ENCODE measurements at regions not wholly inside any gene's neighbourhood (a gene's known extent, or its start where the extent isn't known, plus 50 kb on each side); places are given as distances from the start of the nearest gene placed in this dataset.

DNA sequence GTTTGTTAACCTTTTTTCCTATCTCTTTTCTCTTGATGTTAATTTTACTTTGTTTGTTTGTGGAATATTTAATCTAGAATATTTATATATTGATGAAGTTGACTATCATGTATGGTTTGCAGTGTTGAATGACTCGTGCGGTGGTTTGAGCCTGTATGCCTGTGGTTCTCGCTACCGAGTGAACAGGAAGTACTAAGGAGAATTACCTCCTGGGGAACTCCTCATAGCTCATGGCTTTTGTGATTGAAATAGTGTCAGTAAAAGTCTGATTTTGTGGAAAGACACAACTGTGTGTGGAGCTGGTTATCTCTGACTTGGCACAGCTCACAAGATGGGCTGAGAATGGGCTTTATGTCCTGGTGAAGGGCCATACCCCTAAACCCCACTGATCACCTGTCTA is 498.6 kb downstream of the GLRX3 start:
- Histone ChIP-seq H3K4me1 (ENCODE audit: low read depth) (no peaks in the 10 kb centered on the region), H3K9me3 (no peaks in the 10 kb centered on the region), H3K4me3 (no peak overlapping the region), H3K36me3 (ENCODE audit: low read depth) (no peaks in the 10 kb centered on the region)
- intact Hi-C loops (cut with DNase I, micrococcal nuclease) = no loop called here
- no peak for ATAC-seq
- TF ChIP-seq, protein P1, sequence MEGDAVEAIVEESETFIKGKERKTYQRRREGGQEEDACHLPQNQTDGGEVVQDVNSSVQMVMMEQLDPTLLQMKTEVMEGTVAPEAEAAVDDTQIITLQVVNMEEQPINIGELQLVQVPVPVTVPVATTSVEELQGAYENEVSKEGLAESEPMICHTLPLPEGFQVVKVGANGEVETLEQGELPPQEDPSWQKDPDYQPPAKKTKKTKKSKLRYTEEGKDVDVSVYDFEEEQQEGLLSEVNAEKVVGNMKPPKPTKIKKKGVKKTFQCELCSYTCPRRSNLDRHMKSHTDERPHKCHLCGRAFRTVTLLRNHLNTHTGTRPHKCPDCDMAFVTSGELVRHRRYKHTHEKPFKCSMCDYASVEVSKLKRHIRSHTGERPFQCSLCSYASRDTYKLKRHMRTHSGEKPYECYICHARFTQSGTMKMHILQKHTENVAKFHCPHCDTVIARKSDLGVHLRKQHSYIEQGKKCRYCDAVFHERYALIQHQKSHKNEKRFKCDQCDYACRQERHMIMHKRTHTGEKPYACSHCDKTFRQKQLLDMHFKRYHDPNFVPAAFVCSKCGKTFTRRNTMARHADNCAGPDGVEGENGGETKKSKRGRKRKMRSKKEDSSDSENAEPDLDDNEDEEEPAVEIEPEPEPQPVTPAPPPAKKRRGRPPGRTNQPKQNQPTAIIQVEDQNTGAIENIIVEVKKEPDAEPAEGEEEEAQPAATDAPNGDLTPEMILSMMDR (IDR thresholded peaks at IDR 0.05) = no peak
- no peak for DNase-seq

GRCh38 chr10:130635528-130635927 is 499.3 kb downstream of the GLRX3 start:
- TF ChIP-seq, protein P1 (IDR thresholded peaks at IDR 0.05) = no peak
- Histone ChIP-seq H3K36me3 (ENCODE audit: low read depth) (no peaks in the 10 kb centered on the region), H3K4me1 (ENCODE audit: low read depth) (no peaks in the 10 kb centered on the region), H3K9me3 (no peaks in the 10 kb centered on the region), H3K4me3 (no peak overlapping the region)
- ATAC-seq = no peak
- intact Hi-C loops (cut with DNase I, micrococcal nuclease) = no loop called here
- no peak for DNase-seq

DNA sequence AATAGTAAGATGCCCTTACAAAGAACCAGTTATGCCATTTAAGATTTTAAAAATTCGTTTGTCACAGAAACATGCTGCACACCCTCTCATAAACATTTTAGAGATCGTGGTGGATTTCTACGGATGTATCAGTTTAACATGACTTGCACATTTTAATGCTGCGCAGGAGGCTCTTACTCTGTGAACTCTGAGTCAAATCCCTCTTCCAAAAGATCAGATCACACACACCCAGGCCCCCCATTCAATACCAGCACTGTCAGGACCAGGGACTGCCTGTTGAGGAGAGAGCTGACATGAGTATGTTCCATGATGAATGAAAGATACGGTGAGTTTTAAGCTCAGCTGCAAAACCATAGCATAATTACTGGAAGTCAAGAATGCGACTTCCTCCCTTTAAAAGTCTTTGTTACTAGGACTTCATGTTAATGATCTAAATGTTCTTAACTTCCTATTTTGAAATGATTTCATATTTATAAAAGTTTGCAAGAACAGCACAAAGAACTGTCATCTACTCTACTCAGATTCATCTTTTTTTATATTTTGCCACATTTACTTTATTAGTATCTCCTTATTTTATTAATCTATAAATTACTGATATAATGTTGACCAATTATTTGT is 500.2 kb downstream of the GLRX3 start:
- Histone ChIP-seq H3K4me1 (ENCODE audit: low read depth) (no peaks in the 10 kb centered on the region), H3K4me3 (no peak overlapping the region), H3K36me3 (ENCODE audit: low read depth) (no peaks in the 10 kb centered on the region), H3K9me3 (no peaks in the 10 kb centered on the region)
- ATAC-seq (no peak), DNase-seq (no peak)
- intact Hi-C loops (cut with DNase I, micrococcal nuclease) = no loop called here
- TF ChIP-seq, protein P1 (IDR thresholded peaks at IDR 0.05) = no peak

DNA sequence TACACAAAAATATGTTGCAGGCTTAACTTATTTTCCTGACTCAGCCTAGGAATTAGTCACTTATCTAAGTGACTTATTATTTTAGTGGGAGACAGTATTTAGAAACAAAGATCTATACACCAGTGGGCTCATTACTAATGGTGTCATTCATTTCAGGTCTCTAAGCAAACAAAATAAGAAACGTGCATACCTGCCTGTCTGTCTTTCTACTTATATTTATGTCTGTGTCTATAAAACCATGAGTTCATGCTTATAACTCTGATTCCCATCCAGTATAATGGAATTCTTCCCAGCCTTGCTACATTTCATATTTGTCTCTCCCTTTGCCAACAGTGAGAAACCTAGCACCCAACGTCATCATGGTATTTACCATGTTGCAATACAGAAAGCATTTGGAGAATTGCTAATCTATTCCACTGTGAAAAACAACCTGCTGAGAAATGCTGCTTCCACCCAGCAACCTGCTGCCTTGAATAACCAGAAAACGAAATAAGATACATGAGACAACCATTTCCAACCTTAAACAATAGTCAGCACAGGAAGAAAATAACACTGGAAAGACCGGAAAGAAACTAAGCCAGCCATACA is 501.0 kb downstream of the GLRX3 start:
- H3K9me3 ChIP-seq = no peaks in the 10 kb centered on the region
- ATAC-seq (no peak), DNase-seq (no peak)
- no peak overlapping the region for H3K4me3 ChIP-seq
- intact Hi-C loops (cut with DNase I, micrococcal nuclease) = no loop called here
- TF ChIP-seq, protein P1 (IDR thresholded peaks at IDR 0.05) = no peak
- H3K36me3 ChIP-seq (ENCODE audit: low read depth) = no peaks in the 10 kb centered on the region
- H3K4me1 ChIP-seq (ENCODE audit: low read depth) = no peaks in the 10 kb centered on the region

DNA sequence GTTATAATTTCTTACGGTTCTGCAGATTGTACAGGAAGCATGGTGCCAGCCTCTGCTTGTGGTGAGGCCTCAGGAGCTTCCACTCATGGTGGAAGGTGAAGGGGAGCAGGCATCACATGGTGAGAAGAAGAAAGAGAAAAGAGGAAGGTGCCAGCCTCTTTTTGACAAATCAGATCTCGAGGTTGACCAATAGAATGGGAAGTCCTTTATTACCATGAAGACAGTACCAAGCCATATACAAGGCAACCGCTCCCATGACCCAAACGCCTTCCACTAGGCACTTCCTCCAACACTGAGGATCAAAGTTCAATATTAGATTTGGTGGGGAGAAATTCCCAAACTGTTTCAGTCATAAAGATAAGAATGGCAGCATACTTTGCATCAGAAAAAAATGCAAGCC is 502.8 kb downstream of the GLRX3 start:
- Histone ChIP-seq H3K4me1 (ENCODE audit: low read depth) (no peaks in the 10 kb centered on the region), H3K4me3 (no peak overlapping the region), H3K9me3 (no peaks in the 10 kb centered on the region), H3K36me3 (ENCODE audit: low read depth) (no peaks in the 10 kb centered on the region)
- TF ChIP-seq, protein P1 (IDR thresholded peaks at IDR 0.05) = no peak
- ATAC-seq (no peak), DNase-seq (no peak)
- intact Hi-C loops (cut with DNase I, micrococcal nuclease) = no loop called here
